KMS-11 (cell line): ENCODE measurements at regions not wholly inside any gene's neighbourhood (a gene's known extent, or its start where the extent isn't known, plus 50 kb on each side); places are given as distances from the start of the nearest gene placed in this dataset.

ENCODE experiments used
- H2AFZ ChIP-seq: fragments of 200-600 bp; sonication (generic); 2 replicates; pipeline ENCODE4 v1.6.1; 2016; ENCODE audit warnings: antibody characterized with exemption, mixed run types, low read depth
- H3K27ac ChIP-seq: fragments of 200-600 bp; sonication (generic); 2 replicates; pipeline ENCODE4 v1.6.1; 2016; ENCODE audit warnings: mild to moderate bottlenecking, mixed run types
- H3K27me3 ChIP-seq: fragments of 200-600 bp; sonication (generic); 2 replicates; pipeline ENCODE4 v1.6.1; 2017; ENCODE audit warnings: mild to moderate bottlenecking, low read depth, mixed run types, moderate library complexity; ENCODE audit not compliant: insufficient read depth
- H3K36me3 ChIP-seq: fragments of 200-600 bp; sonication (generic); 2 replicates; pipeline ENCODE4 v1.6.1; 2017; ENCODE audit warnings: mild to moderate bottlenecking, mixed run types; ENCODE audit not compliant: insufficient read depth
- H3K4me1 ChIP-seq: fragments of 200-600 bp; sonication (generic); 2 replicates; pipeline ENCODE4 v1.6.1; 2016; ENCODE audit warnings: mild to moderate bottlenecking, low read depth, mixed run types; ENCODE audit not compliant: poor library complexity, severe bottlenecking
- H3K4me2 ChIP-seq: fragments of 200-600 bp; sonication (generic); 2 replicates; pipeline ENCODE4 v1.7.0; 2016; ENCODE audit warnings: mild to moderate bottlenecking, mixed run types
- H3K4me3 ChIP-seq: fragments of 200-600 bp; sonication (generic); IDR thresholded peaks from 2 replicates; pipeline ENCODE4 v1.6.1; 2017; ENCODE audit warnings: low read depth, low read length, mixed read lengths; ENCODE audit not compliant: insufficient read depth
- H3K79me2 ChIP-seq: fragments of 200-600 bp; sonication (generic); 2 replicates; pipeline ENCODE4 v1.6.1; 2016; ENCODE audit warnings: low read depth, mixed run types; ENCODE audit not compliant: insufficient read depth
- H3K9ac ChIP-seq: fragments of 200-600 bp; sonication (generic); 2 replicates; pipeline ENCODE4 v1.6.1; 2016; ENCODE audit warnings: mild to moderate bottlenecking, mixed run types
- H4K20me1 ChIP-seq: fragments of 200-600 bp; sonication (generic); 2 replicates; pipeline ENCODE4 v1.6.1; 2016; ENCODE audit warnings: mild to moderate bottlenecking, mixed run types; ENCODE audit not compliant: insufficient read depth
- CTCF ChIP-seq: fragments of 200-600 bp; sonication (generic); conservative IDR thresholded peaks from 2 replicates; pipeline ENCODE4 v1.6.1; 2017; ENCODE audit warnings: low read depth, mild to moderate bottlenecking, antibody characterized with exemption, low read length, moderate library complexity, mixed read lengths

DNA sequence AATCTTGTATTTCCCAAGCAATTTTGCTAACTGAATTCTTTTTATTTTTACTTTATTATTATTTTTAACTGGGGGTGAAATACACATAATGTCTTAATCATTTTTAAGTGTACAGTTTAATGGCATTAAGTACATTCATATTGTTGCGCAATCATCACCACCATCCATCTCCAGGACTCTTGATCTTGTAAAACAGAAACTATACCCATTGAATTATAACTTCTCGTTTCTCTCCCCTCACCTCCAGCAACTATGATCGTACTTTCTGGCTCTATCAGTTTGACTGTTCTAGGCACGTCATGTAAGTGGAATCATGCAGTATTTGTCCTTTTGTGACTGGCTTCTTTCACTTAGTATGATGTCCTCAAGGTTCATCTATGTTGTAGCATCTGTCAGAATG lies 108.8 kb downstream of the ARL5B start:
- H3K79me2 ChIP-seq = no peaks in the 10 kb centered on the region
- no peak overlapping the region for H2AFZ ChIP-seq
- no peak overlapping the region for H3K4me3 ChIP-seq
- TF ChIP-seq CTCF = no peak
- no peak overlapping the region for H3K27ac ChIP-seq
- no peak overlapping the region for H3K9ac ChIP-seq
- no peak overlapping the region for H3K4me2 ChIP-seq
- no peaks in the 10 kb centered on the region for H3K36me3 ChIP-seq
- no peaks in the 10 kb centered on the region for H4K20me1 ChIP-seq
- no peaks in the 10 kb centered on the region for H3K27me3 ChIP-seq
- H3K4me1 ChIP-seq = no peaks in the 10 kb centered on the region

DNA sequence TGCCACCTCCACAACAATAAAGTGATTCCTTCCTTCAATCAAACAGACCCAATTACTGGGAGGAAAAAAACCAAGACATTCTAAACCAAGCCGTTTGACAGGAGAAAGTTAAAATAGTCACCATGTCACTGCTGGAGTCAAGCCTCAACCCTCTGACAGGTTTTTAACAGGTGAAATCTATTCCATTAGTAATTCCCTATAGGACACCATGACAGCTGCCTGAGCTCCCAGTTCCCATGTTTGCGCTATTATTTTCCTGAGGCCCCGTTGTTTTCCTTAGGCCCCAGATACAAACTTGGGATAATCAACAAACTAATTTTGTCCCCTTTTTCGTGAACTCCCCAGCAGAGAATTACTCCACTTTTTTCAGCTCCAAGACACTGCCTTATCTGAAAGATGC lies 113.9 kb downstream of the ARL5B start:
- Histone ChIP-seq H3K4me1 (no peaks in the 10 kb centered on the region), H4K20me1 (no peaks in the 10 kb centered on the region), H2AFZ (no peak overlapping the region)

DNA sequence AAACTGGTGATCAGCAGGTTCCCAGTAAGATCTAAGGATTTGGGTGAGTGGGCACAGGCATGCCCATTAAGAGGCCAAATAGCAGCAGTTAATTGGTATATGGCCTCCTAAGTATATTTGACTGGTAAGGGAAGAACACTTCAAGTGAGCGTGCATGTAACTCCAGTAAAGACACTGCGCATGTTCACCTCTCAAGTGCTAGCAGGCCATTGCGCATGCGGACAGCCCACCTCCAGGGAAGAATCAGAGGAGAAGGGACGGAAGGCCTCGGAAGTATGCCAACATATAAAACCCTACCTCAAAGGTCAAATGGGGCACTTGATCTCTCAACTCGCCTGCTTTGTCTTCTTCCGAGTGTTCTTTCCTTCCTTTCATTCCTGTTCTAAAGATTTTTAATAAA lies 118.0 kb downstream of the ARL5B start:
- Histone ChIP-seq H3K36me3 (no peaks in the 10 kb centered on the region), H3K4me2 (no peak overlapping the region), H3K9ac (no peak overlapping the region), H3K27ac (no peak overlapping the region), H2AFZ (no peak overlapping the region), H3K27me3 (no peaks in the 10 kb centered on the region), H3K4me3 (no peak overlapping the region), H3K79me2 (no peaks in the 10 kb centered on the region), H3K4me1 (no peaks in the 10 kb centered on the region), H4K20me1 (no peaks in the 10 kb centered on the region)
- TF ChIP-seq CTCF = no peak

More for the DNA sequence above, 113.9 kb downstream of the ARL5B start:
- TF ChIP-seq CTCF = no peak
- Histone ChIP-seq H3K4me3 (no peak overlapping the region), H3K27ac (no peak overlapping the region), H3K4me2 (no peak overlapping the region), H3K9ac (no peak overlapping the region), H3K36me3 (no peaks in the 10 kb centered on the region), H3K79me2 (no peaks in the 10 kb centered on the region), H3K27me3 (no peaks in the 10 kb centered on the region)

GRCh38 chr10:18786478-18786877 lies 127.2 kb downstream of the ARL5B start:
- H4K20me1 ChIP-seq = no peaks in the 10 kb centered on the region
- no peak overlapping the region for H2AFZ ChIP-seq
- H3K27ac ChIP-seq = no peak overlapping the region
- no peaks in the 10 kb centered on the region for H3K27me3 ChIP-seq
- no peak overlapping the region for H3K4me2 ChIP-seq
- no peaks in the 10 kb centered on the region for H3K4me1 ChIP-seq
- no peak for TF ChIP-seq CTCF
- no peak overlapping the region for H3K9ac ChIP-seq
- H3K79me2 ChIP-seq = no peaks in the 10 kb centered on the region
- no peaks in the 10 kb centered on the region for H3K36me3 ChIP-seq
- no peak overlapping the region for H3K4me3 ChIP-seq

DNA sequence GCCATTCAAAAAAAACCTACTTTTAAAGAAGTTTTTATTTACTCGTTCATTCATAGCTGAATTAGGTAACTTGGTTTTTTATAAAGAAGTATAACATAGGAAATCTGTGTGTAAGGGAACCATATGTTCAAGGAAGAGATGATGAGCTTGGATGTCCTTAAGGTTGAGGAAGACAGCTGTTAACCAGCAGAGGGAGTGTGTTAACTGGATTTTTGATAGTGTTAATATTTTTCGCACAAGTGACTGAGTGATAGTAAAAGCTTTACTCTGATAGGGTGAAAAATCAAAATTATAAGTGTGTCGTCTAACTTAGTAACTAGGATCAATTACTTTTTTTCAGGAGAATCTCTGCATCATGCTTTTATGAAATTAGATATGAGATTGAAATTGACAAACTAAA lies 134.7 kb downstream of the ARL5B start:
- H3K4me2 ChIP-seq = no peak overlapping the region
- H3K4me3 ChIP-seq = no peak overlapping the region
- no peak overlapping the region for H3K27ac ChIP-seq
- H2AFZ ChIP-seq = no peak overlapping the region
- no peak overlapping the region for H3K9ac ChIP-seq
- no peaks in the 10 kb centered on the region for H3K79me2 ChIP-seq
- no peaks in the 10 kb centered on the region for H3K36me3 ChIP-seq
- no peaks in the 10 kb centered on the region for H3K27me3 ChIP-seq
- H3K4me1 ChIP-seq = no peaks in the 10 kb centered on the region
- peak; percentile 49; the same call in 1 of the 2 replicates for TF ChIP-seq CTCF
- no peaks in the 10 kb centered on the region for H4K20me1 ChIP-seq
